RWPE1 (cell line): ENCODE measurements at regions not wholly inside any gene's neighbourhood (a gene's known extent, or its start where the extent isn't known, plus 50 kb on each side); places are given as distances from the start of the nearest gene placed in this dataset.

ENCODE experiments used
- CTCF ChIA-PET: fragments of 350-600 bp; sonication (Branson Sonifier 250); formaldehyde crosslinking; extraction: SDS; loops from one replicate; lab custom pipeline; 2021; lab: Yijun Ruan, JAX
- POLR2A ChIA-PET: fragments of 400-600 bp; formaldehyde crosslinking; extraction: SDS; loops from one replicate; lab custom pipeline; 2020; ENCODE audit warnings: antibody characterized with exemption; ENCODE audit not compliant: low non-redundant PET; lab: Yijun Ruan, JAX
- DNase-seq: peaks from one replicate; pipeline ENCODE4 v3.0.0; 2012; ENCODE audit warnings: low spot score
- H3K27ac ChIP-seq: fragments of 450-650 bp; 2 replicates; pipeline ENCODE4 v1.5.1; 2017
- CTCF ChIP-seq: fragments of 450-650 bp; conservative IDR thresholded peaks from 2 replicates; pipeline ENCODE4 v1.5.1; 2017; ENCODE audit warnings: low read depth, mild to moderate bottlenecking

GRCh38 chr5:133686566-133686965, 74.2 kb upstream of the FSTL4 start:
- no peak for DNase-seq
- no peak overlapping the region for H3K27ac ChIP-seq
- TF ChIP-seq CTCF = no peak
- CTCF ChIA-PET = interaction anchor here (0.6 kb wide), 1 partner anchor 68 kb away, joined by 3 read pairs; no protein-coding TSS in a partner anchor
- POLR2A ChIA-PET = no interaction called here

GRCh38 chr5:133685402-133686018, 73.2 kb upstream of the FSTL4 start:
- TF ChIP-seq CTCF = no peak
- DNase-seq = no peak
- no peak overlapping the region for H3K27ac ChIP-seq
- ChIA-PET POLR2A (no interaction called here), CTCF (no interaction called here)

GRCh38 chr5:133683646-133684596, 71.6 kb upstream of the FSTL4 start:
- DNase-seq = no peak
- ChIA-PET CTCF (interaction anchor here (0.5 to 0.7 kb wide), 2 partner anchors 274 to 279 kb away, joined by 4 to 5 read pairs; no protein-coding TSS in a partner anchor), POLR2A (no interaction called here)
- TF ChIP-seq CTCF = no peak
- H3K27ac ChIP-seq = no peak overlapping the region

GRCh38 chr5:133682451-133682850, 70.1 kb upstream of the FSTL4 start:
- ChIA-PET POLR2A (no interaction called here), CTCF (no interaction called here)
- no peak for DNase-seq
- no peak for TF ChIP-seq CTCF
- no peak overlapping the region for H3K27ac ChIP-seq

GRCh38 chr5:133681896-133682295, 69.6 kb upstream of the FSTL4 start:
- CTCF ChIA-PET = no interaction called here
- no peak overlapping the region for H3K27ac ChIP-seq
- POLR2A ChIA-PET = no interaction called here
- no peak for DNase-seq
- no peak for TF ChIP-seq CTCF

- ChIA-PET CTCF (no interaction called here), POLR2A (no interaction called here)
- TF ChIP-seq CTCF = no peak
These were observed 68.7 kb upstream of the FSTL4 start for GRCh38 chr5:133680830-133681565.

More at GRCh38 chr5:133680830-133681565, 68.7 kb upstream of the FSTL4 start:
- DNase-seq = no peak
- no peak overlapping the region for H3K27ac ChIP-seq
